ENCODE measurements at regions not wholly inside any gene's neighbourhood (a gene's known extent, or its start where the extent isn't known, plus 50 kb on each side); places are given as distances from the start of the nearest gene placed in this dataset.

DNA sequence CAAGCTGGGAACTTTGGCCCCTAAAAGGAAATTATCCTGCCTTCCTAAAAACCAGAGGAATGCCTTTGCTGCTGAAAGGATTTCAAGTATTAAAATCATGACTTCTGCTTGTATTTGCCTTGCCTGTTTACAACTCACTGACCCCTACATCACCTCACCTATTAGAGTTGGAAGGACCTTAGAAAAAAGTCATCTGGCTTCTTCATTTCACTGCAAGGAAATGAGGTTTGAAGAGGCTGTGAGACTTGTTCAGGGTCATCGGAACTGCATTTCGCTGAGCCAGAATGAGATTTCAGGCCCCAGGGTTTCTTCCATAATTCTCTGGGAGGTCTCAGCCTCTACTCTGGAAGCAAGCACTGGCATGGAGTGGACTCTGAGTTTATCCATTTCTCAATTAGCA lies 304.1 kb downstream of the BUD13 start (continued):
- no peak for TF ChIP-seq PATZ1 (CRISPR knock-in tag; IDR thresholded peaks at IDR 0.05; ENCODE audit: borderline replicate concordance)
- no peak for TF ChIP-seq OSR1 (CRISPR knock-in tag; IDR thresholded peaks at IDR 0.05)

GRCh38 chr11:116467823-116468222 lies 305.0 kb downstream of the BUD13 start:
- TF ChIP-seq ARNTL (CRISPR knock-in tag; IDR thresholded peaks at IDR 0.05; ENCODE audit: borderline replicate concordance, low read depth) (no peak), CREB5 (CRISPR knock-in tag; IDR thresholded peaks at IDR 0.05; ENCODE audit: low read depth) (no peak), ESRRG (CRISPR knock-in tag; IDR thresholded peaks at IDR 0.05) (no peak), BACH2 (CRISPR knock-in tag; IDR thresholded peaks at IDR 0.05; ENCODE audit: borderline replicate concordance) (no peak), TCF4 (CRISPR knock-in tag; IDR thresholded peaks at IDR 0.05; ENCODE audit: borderline replicate concordance) (no peak), ZFP3 (CRISPR knock-in tag; IDR thresholded peaks at IDR 0.05) (no peak), OSR1 (CRISPR knock-in tag; IDR thresholded peaks at IDR 0.05) (no peak), ISL1 (CRISPR knock-in tag; IDR thresholded peaks at IDR 0.05) (no peak), GLIS3 (CRISPR knock-in tag; IDR thresholded peaks at IDR 0.05) (no peak), RARB (CRISPR knock-in tag; IDR thresholded peaks at IDR 0.05) (no peak), ZC3H10 (CRISPR knock-in tag; IDR thresholded peaks at IDR 0.05) (no peak), SNAI2 (CRISPR knock-in tag; IDR thresholded peaks at IDR 0.05) (no peak), ZFP30 (CRISPR knock-in tag; IDR thresholded peaks at IDR 0.05) (no peak), PPARA (CRISPR knock-in tag; IDR thresholded peaks at IDR 0.05; ENCODE audit: borderline replicate concordance) (no peak), ZNF565 (CRISPR knock-in tag; conservative IDR thresholded peaks at IDR 0.05; ENCODE audit: low read depth) (no peak), ZNF8 (CRISPR knock-in tag; IDR thresholded peaks at IDR 0.05) (no peak), ZNF70 (CRISPR knock-in tag; IDR thresholded peaks at IDR 0.05) (no peak), PATZ1 (CRISPR knock-in tag; IDR thresholded peaks at IDR 0.05; ENCODE audit: borderline replicate concordance) (no peak)
- TF ChIP-seq, protein P1, sequence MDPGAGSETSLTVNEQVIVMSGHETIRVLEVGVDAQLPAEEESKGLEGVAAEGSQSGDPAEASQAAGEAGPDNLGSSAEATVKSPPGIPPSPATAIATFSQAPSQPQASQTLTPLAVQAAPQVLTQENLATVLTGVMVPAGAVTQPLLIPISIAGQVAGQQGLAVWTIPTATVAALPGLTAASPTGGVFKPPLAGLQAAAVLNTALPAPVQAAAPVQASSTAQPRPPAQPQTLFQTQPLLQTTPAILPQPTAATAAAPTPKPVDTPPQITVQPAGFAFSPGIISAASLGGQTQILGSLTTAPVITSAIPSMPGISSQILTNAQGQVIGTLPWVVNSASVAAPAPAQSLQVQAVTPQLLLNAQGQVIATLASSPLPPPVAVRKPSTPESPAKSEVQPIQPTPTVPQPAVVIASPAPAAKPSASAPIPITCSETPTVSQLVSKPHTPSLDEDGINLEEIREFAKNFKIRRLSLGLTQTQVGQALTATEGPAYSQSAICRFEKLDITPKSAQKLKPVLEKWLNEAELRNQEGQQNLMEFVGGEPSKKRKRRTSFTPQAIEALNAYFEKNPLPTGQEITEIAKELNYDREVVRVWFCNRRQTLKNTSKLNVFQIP (CRISPR knock-in tag; IDR thresholded peaks at IDR 0.05; ENCODE audit: borderline replicate concordance, low read depth): no peak
- TF ChIP-seq, protein P2, sequence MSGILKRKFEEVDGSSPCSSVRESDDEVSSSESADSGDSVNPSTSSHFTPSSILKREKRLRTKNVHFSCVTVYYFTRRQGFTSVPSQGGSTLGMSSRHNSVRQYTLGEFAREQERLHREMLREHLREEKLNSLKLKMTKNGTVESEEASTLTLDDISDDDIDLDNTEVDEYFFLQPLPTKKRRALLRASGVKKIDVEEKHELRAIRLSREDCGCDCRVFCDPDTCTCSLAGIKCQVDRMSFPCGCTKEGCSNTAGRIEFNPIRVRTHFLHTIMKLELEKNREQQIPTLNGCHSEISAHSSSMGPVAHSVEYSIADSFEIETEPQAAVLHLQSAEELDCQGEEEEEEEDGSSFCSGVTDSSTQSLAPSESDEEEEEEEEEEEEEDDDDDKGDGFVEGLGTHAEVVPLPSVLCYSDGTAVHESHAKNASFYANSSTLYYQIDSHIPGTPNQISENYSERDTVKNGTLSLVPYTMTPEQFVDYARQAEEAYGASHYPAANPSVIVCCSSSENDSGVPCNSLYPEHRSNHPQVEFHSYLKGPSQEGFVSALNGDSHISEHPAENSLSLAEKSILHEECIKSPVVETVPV (CRISPR knock-in tag; IDR thresholded peaks at IDR 0.05): no peak
- ATAC-seq: no peak

DNA sequence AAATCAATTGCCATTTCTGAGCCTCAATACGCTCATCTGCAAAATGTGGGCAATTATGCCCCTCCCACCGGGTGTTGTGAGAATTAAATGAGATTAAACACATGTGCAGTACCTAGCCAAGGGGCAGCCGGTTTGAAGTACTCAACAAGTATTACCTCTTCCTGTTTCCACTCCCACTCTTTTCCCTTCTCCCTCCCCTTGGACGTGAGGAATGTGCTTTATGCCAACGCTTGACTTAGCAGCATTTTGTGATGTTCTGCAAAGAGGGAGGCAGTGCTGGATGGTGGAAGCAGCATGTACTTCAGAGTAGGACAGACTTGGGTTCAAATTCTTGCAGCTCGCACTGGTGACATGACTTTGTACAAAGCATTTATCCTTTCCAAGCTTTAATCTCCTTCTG lies 306.0 kb downstream of the BUD13 start:
- TF ChIP-seq PPARA (CRISPR knock-in tag; IDR thresholded peaks at IDR 0.05; ENCODE audit: borderline replicate concordance): no peak
- no peak for TF ChIP-seq ESRRG (CRISPR knock-in tag; IDR thresholded peaks at IDR 0.05)
- no peak for TF ChIP-seq ZNF8 (CRISPR knock-in tag; IDR thresholded peaks at IDR 0.05)
- no peak for TF ChIP-seq PATZ1 (CRISPR knock-in tag; IDR thresholded peaks at IDR 0.05; ENCODE audit: borderline replicate concordance)
- no peak for TF ChIP-seq ZFP3 (CRISPR knock-in tag; IDR thresholded peaks at IDR 0.05)

More for the DNA sequence above, 306.0 kb downstream of the BUD13 start:
- ATAC-seq: no peak
